ENCODE measurements at regions not wholly inside any gene's neighbourhood (a gene's known extent, or its start where the extent isn't known, plus 50 kb on each side); places are given as distances from the start of the nearest gene placed in this dataset.
A peak's percentile ranks its signal among the peaks of the same experiment; 100 is the strongest.

GRCh38 chr22:49148895-49149418 lies 678.7 kb downstream of the BRD1 start:
- DNase-seq (ENCODE audit: low spot score): no peak

GRCh38 chr22:49147617-49148175 lies 680.0 kb downstream of the BRD1 start:
- no peak for DNase-seq (ENCODE audit: low spot score)

GRCh38 chr22:49147171-49147570 lies 680.5 kb downstream of the BRD1 start:
- no peak for DNase-seq (ENCODE audit: low spot score)

DNA sequence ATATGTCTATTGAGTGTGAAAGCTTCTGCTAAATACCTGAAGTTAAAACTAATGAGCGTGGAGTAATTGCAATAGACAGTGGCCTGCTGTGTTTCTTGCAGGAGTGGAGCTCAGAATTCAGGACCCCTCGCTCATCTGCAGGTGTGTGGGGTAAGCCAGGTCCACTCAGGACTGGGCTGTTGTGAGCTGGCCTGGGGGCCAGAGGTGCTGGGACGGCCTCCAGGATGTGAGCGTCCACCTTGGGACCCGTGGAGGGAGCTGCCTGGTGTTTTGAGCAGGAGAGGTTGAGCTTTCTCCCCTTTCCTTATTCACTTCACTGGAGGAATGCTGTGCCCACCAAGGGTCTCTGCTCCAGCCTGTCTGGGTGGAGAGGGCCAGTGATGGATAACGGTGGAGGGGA lies 681.2 kb downstream of the BRD1 start:
- DNase-seq (ENCODE audit: low spot score): no peak

- DNase-seq (ENCODE audit: low spot score): no peak
Observed at GRCh38 chr22:49143812-49144211, 683.9 kb downstream of the BRD1 start.

- no peak for DNase-seq (ENCODE audit: low spot score)
Observed at GRCh38 chr22:49142891-49143290, 684.8 kb downstream of the BRD1 start.

DNA sequence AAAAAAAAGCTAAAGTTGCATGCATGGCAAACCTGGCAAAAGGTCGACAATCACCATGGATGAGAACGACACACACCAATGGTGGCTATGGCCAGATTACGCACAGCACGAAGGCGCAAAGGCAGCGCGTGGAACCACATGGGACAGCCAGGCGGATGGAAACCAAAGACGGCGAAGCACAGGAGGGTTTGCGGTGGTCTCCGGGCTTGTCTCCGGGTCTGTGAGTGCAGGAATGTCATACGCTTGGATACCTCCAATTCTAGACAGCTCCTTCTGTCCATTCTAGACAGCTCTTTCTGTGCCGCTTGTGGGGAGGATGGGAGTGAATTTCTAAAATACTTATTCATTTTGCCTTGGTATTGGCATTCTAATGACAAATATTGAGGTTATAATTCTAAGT lies 685.4 kb downstream of the BRD1 start:
- no peak for DNase-seq (ENCODE audit: low spot score)

GRCh38 chr22:49141761-49142160 lies 685.9 kb downstream of the BRD1 start:
- DNase-seq (ENCODE audit: low spot score): no peak

DNA sequence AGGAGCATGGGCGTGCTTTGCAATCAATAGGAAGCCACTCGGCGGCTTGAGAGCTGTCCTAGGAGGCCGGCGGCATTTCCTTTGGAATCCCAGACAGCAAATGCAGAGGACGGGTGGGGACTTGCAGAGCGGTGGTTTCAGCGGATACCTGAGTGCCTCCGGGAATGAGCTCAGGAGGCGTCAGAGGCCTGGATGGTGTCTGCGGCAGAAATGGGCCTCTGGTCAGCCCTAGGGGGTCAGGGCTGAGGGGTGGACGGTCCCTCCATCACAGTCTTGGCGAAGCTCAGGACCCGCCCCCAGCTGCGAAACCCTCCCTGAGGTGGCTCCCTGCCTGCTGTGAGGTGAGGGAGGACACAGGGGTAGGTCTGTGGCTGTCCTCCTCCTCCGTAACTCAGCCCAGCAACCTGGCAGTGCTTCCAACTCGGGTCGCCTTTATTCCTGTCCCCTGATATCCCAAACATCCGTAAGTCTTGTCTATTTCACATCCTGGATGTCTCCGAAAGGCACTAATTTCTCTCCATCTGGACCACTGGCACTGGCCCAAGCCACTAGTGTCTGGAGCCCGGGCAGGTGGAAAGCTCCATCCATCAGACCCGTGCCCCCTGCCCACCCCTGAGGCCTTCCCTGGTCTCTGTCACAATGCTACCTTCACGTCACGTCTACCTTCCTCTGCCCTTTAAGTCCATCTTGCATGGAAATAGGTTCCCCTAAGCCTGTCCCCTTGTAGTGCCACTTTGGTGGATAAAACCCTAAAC lies 686.6 kb downstream of the BRD1 start:
- DNase-seq (ENCODE audit: low spot score): peak; percentile 1

DNA sequence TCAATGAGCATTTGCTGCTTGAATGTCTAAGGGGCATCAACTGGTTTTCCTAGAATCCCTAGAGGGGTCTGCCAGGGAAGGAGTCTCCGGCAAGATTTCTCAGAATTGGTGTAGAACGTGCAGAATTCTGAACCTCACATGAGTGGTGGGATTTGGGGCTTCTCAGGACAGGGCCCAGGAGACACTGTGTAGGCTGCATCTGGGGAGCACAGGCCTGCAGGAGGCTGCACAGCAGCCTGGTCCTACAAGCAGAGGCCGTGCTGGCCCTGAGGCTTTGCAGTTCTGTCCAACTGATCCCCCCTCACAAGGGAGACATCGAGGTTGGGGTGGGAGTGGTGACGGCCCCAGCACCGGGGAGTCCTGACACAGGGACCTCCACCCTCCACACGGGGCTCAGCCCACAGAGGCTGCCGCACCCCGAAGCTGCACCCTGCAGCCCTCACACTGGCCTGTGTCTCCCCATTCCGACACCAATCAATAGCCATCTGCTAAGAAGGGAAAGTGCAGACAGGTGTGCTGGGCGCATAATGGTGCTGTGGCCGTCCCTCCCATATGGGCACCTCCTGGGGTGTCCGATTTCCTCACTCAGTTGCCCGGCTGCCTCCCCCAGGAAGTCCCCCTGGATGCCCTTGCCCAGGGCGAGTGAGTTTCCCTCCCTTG lies 688.1 kb downstream of the BRD1 start:
- no peak for DNase-seq (ENCODE audit: low spot score)

DNA sequence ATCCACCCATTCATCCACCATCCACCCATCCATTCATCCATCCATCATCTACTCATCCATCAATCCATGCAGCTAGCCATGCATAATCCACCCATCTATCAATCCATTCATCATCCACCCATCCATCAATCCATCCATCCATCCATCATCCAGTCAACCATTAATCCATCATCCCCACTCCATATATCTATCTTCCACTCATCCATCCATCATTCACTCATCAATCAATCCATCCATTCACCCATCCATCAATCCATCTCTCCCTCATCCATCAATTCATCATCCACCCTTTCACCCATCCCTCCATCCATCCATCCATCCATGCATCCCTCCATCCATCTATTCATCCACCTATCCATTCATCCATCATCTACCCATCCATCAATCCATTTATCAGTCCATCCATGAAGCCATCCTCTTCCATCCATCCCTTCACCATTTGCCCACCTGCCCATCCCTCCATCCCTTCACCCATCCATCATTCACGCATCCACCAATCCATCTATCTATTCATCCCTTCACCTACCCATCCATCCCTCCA lies 689.4 kb downstream of the BRD1 start:
- DNase-seq (ENCODE audit: low spot score): no peak

GRCh38 chr22:49137206-49137840 lies 690.4 kb downstream of the BRD1 start:
- DNase-seq (ENCODE audit: low spot score): no peak

DNA sequence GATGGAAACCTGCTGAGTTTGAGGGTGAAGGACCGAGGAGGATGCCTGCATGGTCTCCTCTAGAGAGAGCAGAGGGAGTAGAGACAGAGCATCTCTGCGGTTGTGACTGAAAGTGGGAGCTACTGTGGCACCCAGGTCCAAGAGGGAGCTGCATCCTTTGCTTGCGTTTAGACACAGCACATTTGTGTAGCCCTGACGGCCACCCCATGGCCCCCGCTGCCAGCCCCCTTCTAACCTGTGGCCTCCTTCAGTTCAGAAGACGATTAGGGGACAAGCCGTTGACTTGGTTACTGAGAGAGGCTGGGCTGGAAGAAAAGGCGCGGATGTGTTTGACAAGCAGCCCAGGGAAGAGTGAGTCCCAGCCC lies 690.9 kb downstream of the BRD1 start:
- DNase-seq (ENCODE audit: low spot score): no peak

GRCh38 chr22:49136041-49136815 lies 691.4 kb downstream of the BRD1 start:
- DNase-seq (ENCODE audit: low spot score): no peak

DNA sequence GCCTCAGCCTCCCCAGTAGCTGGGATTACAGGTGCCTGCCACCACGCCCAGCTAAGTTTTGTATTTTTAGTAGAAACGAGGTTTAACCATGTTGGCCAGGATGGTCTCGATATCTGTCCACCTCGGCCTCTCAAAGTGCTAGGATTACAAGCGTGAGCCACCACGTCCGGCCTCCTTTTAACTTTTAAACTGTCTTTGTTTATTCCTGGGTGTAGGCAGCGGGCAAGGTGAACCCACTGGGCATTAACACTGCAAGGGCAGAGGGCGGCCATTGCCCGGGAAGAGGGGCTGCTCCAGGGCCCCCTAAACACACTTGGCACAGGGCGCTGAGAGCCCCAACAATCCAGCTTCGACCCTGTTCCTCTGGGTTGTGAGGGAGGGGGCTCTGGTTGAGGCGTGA lies 693.6 kb downstream of the BRD1 start:
- no peak for DNase-seq (ENCODE audit: low spot score)

- no peak for DNase-seq (ENCODE audit: low spot score)
Observed at GRCh38 chr22:49133541-49133940, 694.1 kb downstream of the BRD1 start.

GRCh38 chr22:49132009-49132408 lies 695.7 kb downstream of the BRD1 start:
- no peak for DNase-seq (ENCODE audit: low spot score)

GRCh38 chr22:49129736-49130135 lies 697.9 kb downstream of the BRD1 start:
- no peak for DNase-seq (ENCODE audit: low spot score)

DNA sequence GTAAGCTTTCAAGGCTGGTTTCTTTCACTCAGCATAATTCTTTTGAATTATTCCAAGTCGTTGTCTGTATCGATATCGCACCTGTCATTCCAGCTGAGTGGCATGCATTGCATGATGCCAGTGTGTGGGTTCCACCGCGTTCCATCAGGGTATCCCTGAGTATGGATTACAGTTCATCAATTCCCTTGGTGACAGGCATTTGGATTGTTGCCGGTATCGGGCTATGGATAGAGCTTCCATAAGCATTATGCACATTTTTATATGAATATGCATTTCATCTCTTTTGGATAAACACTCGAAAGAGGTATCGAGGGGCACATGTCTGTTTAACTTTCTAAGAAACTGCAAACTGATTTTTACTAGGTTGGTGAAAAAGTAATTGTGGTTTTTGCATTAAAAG lies 698.8 kb downstream of the BRD1 start:
- DNase-seq (ENCODE audit: low spot score): no peak

- no peak for DNase-seq (ENCODE audit: low spot score)
Observed at GRCh38 chr22:49124608-49125007, 703.1 kb downstream of the BRD1 start.

DNA sequence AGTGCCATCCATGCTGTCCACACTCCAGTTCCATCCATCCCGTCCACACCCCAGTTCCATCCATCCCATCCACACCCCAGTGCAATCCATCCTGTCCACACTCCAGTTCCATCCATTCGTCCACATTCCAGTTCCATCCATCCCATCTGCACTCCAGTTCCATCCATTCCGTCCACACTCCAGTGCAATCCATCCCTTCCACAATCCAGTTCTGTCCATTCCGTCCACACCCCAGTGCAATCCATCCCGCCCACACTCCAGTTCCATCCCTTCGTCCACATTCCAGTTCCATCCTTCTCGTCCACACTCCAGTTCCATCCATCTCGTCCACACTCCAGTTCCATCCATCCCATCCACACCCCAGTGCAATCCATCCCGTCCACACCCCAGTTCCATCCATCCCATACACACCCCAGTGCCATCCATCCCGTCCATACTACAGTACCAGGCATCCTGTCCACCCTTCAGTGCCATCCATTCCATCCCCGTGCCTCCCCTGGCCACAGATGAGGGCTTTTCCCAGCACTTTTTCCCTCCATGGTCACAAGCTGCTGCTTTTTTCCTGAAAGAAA lies 704.0 kb downstream of the BRD1 start:
- DNase-seq (ENCODE audit: low spot score): no peak

Measured in umbilical cord (tissue), 1 donor.